HEK293 (cell line): ENCODE measurements at regions not wholly inside any gene's neighbourhood (a gene's known extent, or its start where the extent isn't known, plus 50 kb on each side); places are given as distances from the start of the nearest gene placed in this dataset.

ENCODE experiments used
- ZBTB1 ChIP-seq: fragments of 450-650 bp; formaldehyde crosslinking; IDR thresholded peaks from 2 replicates; pipeline ENCODE4 v1.5.1; 2016; ENCODE audit warnings: missing biosample characterization, missing genetic modification characterization
- ZNF121 ChIP-seq: fragments of 450-650 bp; formaldehyde crosslinking; IDR thresholded peaks from 2 replicates; pipeline ENCODE4 v1.5.1; 2016; ENCODE audit warnings: missing biosample characterization, missing genetic modification characterization
- ZSCAN23 ChIP-seq: fragments of 450-650 bp; formaldehyde crosslinking; IDR thresholded peaks from 2 replicates; pipeline ENCODE4 v1.5.1; 2016; ENCODE audit warnings: missing biosample characterization, missing genetic modification characterization

- TF ChIP-seq ZNF121 (tag by site-specific recombination) (no peak), ZSCAN23 (tag by site-specific recombination) (no peak), ZBTB1 (no peak)
Measured at GRCh38 chr7:16261100-16261499, 160.2 kb downstream of the CRPPA start.
